Endothelial cell of umbilical vein (primary cell): ENCODE measurements at regions not wholly inside any gene's neighbourhood (a gene's known extent, or its start where the extent isn't known, plus 50 kb on each side); places are given as distances from the start of the nearest gene placed in this dataset.

Experiments
- BruUV-seq: library from RNA; stranded (reverse); fragments of 400-500 nt; replicated peaks from 2 replicates; lab custom pipeline; 2021; lab: Mats Ljungman, UMichigan
- CTCF ChIA-PET: fragments of 300-600, 350-600 bp; sonication (Branson Sonifier 250); formaldehyde crosslinking; loops from one replicate; lab custom pipeline; 2021; ENCODE audit warnings: antibody characterized with exemption, inconsistent platforms; lab: Charles Lee
- POLR2A ChIA-PET: fragments of 300-600, 350-600 bp; sonication (Branson Sonifier 250); formaldehyde crosslinking; loops from one replicate; lab custom pipeline; 2021; ENCODE audit warnings: antibody characterized with exemption, inconsistent platforms; lab: Charles Lee
- DNase-seq: peaks from one replicate; pipeline ENCODE4 v3.0.0-alpha.2; 2011; ENCODE audit warnings: low read depth, low spot score
- FAIRE-seq: peaks from 2 replicates; lab custom pipeline; 2011; peaks lifted over from hg19 to GRCh38; lab: Jason Lieb, UNC
- H2AFZ ChIP-seq: 2 replicates; pipeline ENCODE4 v1.6.0; 2012; ENCODE audit warnings: low read depth, low read length, control low read depth, inconsistent platforms
- H3K27ac ChIP-seq: 2 replicates; pipeline ENCODE4 v1.5.1; 2011; ENCODE audit warnings: low read depth, mild to moderate bottlenecking, control low read depth, low read length, moderate library complexity; ENCODE audit not compliant: insufficient read depth
- H3K27me3 ChIP-seq, 2 experiments: 2 replicates each; pipeline versions ENCODE4 v1.6.0 to v1.6.1; 2011; ENCODE audit warnings: low read length in 2 of 2, mixed read lengths in 1 of 2; ENCODE audit not compliant: control insufficient read depth in 2 of 2, insufficient read depth in 2 of 2
- H3K36me3 ChIP-seq, 2 experiments: 2 replicates in 1 of 2; 3 replicates in 1 of 2; pipeline ENCODE4 v1.5.1; 2011; ENCODE audit warnings: low read length in 2 of 2, mild to moderate bottlenecking in 1 of 2, moderate library complexity in 1 of 2; ENCODE audit not compliant: control insufficient read depth in 2 of 2, insufficient read depth in 2 of 2; ENCODE audit errors: extremely low read depth in 1 of 2
- H3K4me1 ChIP-seq: 3 replicates; pipeline ENCODE4 v1.5.1; 2011; ENCODE audit warnings: mild to moderate bottlenecking, low read length; ENCODE audit not compliant: control insufficient read depth, insufficient read depth; ENCODE audit errors: extremely low read depth
- H3K4me2 ChIP-seq: 2 replicates; pipeline ENCODE4 v1.6.1; 2011; ENCODE audit warnings: low read length, control low read depth, mixed read lengths; ENCODE audit not compliant: insufficient read depth
- H3K4me3 ChIP-seq, 3 experiments: fragments of 200-600 bp in 1 of 3; sonication (generic), shearing (Covaris generic) in 1 of 3; replicated peaks in 1 of 3; 2 replicates each; pipeline ENCODE4 v1.5.1; 2011 to 2016; ENCODE audit warnings: control low read depth in 3 of 3, low read length in 3 of 3, mild to moderate bottlenecking in 2 of 3, inconsistent platforms in 1 of 3, low read depth in 1 of 3, moderate library complexity in 1 of 3; ENCODE audit not compliant: insufficient read depth in 1 of 3
- H3K79me2 ChIP-seq: 2 replicates; pipeline ENCODE4 v1.6.0; 2012; ENCODE audit warnings: low read length, inconsistent platforms; ENCODE audit not compliant: control insufficient read depth, insufficient read depth
- H3K9ac ChIP-seq: replicated peaks from 2 replicates; pipeline ENCODE3; 2011; ENCODE audit warnings: low read length, control low read depth; ENCODE audit not compliant: insufficient read depth; ENCODE audit errors: extremely low read depth
- H3K9me1 ChIP-seq: replicated peaks from 3 replicates; pipeline ENCODE4 v1.6.0; 2011; ENCODE audit warnings: mild to moderate bottlenecking, low read length; ENCODE audit not compliant: control insufficient read depth, insufficient read depth; ENCODE audit errors: extremely low read depth
- H3K9me3 ChIP-seq: replicated peaks from 2 replicates; pipeline ENCODE4 v1.5.1; 2012; ENCODE audit warnings: low read length, inconsistent platforms; ENCODE audit not compliant: control insufficient read depth, insufficient read depth
- H4K20me1 ChIP-seq: replicated peaks from 2 replicates; pipeline ENCODE3; 2011; ENCODE audit warnings: mild to moderate bottlenecking, low read length; ENCODE audit not compliant: control insufficient read depth, insufficient read depth; ENCODE audit errors: extremely low read depth
- EZH2 ChIP-seq: IDR thresholded peaks from 2 replicates; pipeline ENCODE4 v1.6.1; 2012; ENCODE audit warnings: borderline replicate concordance, low read depth, mild to moderate bottlenecking, moderate library complexity, low read length, inconsistent platforms; ENCODE audit not compliant: severe bottlenecking
- FOS ChIP-seq: IDR thresholded peaks from 2 replicates; pipeline ENCODE4 v1.6.1; 2011; ENCODE audit warnings: mild to moderate bottlenecking, low read length, moderate library complexity, borderline replicate concordance; ENCODE audit not compliant: insufficient read depth
- GATA2 ChIP-seq: IDR thresholded peaks from 2 replicates; pipeline ENCODE4 v1.7.0; 2011; ENCODE audit warnings: low read depth, mild to moderate bottlenecking, moderate library complexity, mixed read lengths, low read length; ENCODE audit not compliant: insufficient read length, insufficient read depth
- JUN ChIP-seq: IDR thresholded peaks from 2 replicates; pipeline ENCODE4 v1.6.1; 2011; ENCODE audit warnings: borderline replicate concordance, low read depth; ENCODE audit not compliant: insufficient read length, insufficient read depth
- MYC ChIP-seq: IDR thresholded peaks from one replicate; pipeline ENCODE4 v1.6.1; 2011; ENCODE audit warnings: mild to moderate bottlenecking, low read depth, low read length
- POLR2A ChIP-seq: IDR thresholded peaks from 2 replicates; pipeline ENCODE4 v1.6.1; 2012; ENCODE audit warnings: low read depth, mild to moderate bottlenecking, control low read depth, low read length
- POLR2AphosphoS5 ChIP-seq: IDR thresholded peaks from 2 replicates; pipeline ENCODE4 v1.6.1; 2012; ENCODE audit warnings: low read depth, mild to moderate bottlenecking, control low read depth, low read length, moderate library complexity; ENCODE audit not compliant: insufficient read depth
- dilution Hi-C: fragments of 300-500 bp; cut with MboI; formaldehyde crosslinking; loops from one replicate; pipeline ENCODE4 v1.15.0; 2019; ENCODE audit warnings: low sequenced_read_pairs; ENCODE audit not compliant: extremely low pct_ligation_motif_present
- intact Hi-C: fragments of 100-400 bp; cut with micrococcal nuclease; formaldehyde crosslinking; loops from one replicate; pipeline ENCODE4 v1.10.0; 2022
- TF ChIP-seq, protein P1 (sequence below): IDR thresholded peaks from 2 replicates; pipeline ENCODE4 v1.6.1; 2011; ENCODE audit not compliant: insufficient read depth, insufficient read length
- TF ChIP-seq, protein P2 (sequence below), 2 donors: IDR thresholded peaks; 1 replicate in 1 of 2; 2 replicates in 1 of 2; pipeline ENCODE4 v1.5.1; 2011; ENCODE audit warnings: low read length in 2 of 2, mild to moderate bottlenecking in 2 of 2, moderate library complexity in 2 of 2, control low read depth in 1 of 2, inconsistent platforms in 1 of 2, low read depth in 1 of 2; ENCODE audit not compliant: insufficient read depth in 1 of 2; ENCODE audit errors: extremely low read depth in 1 of 2

DNA sequence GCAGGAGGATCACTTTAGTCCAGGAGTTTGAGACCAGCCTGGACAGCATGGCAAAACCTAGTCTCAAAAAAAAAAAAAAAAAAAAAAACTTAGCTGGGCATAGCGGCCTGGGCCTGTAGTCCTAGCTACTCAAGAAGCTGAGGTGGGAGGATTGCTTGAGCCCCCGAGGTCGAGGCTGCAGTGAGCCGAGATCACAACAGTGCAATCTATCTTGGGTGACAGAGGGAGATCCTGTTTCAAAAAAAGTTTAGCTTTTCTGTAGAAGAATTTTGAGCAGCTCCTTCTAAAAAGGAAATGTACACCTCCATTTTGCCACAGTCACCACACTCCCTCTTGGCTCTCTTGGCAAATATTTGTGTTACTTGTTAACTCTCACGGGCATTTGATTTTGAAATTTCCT lies 505.8 kb downstream of the DOK5 start:
- no peak overlapping the region for H3K27ac ChIP-seq
- ChIA-PET CTCF (interaction anchor here (0.6 to 0.7 kb wide), 3 partner anchors 1267 to 1665 kb away, joined by 3 read pairs; no protein-coding TSS in a partner anchor), POLR2A (no interaction called here)
- no peaks in the 10 kb centered on the region for H3K9me3 ChIP-seq
- H3K79me2 ChIP-seq: no peaks in the 10 kb centered on the region
- no peak for TF ChIP-seq EZH2
- no peak for TF ChIP-seq GATA2
- TF ChIP-seq, protein P1, sequence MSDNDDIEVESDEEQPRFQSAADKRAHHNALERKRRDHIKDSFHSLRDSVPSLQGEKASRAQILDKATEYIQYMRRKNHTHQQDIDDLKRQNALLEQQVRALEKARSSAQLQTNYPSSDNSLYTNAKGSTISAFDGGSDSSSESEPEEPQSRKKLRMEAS: no peak
- no peak for TF ChIP-seq POLR2A
- no peak for TF ChIP-seq MYC
- DNase-seq (no peak), FAIRE-seq (no peak)
- H3K27me3 ChIP-seq: no peaks in the 10 kb centered on the region
- no peak overlapping the region for H3K4me3 ChIP-seq
- H3K9ac ChIP-seq: no peak overlapping the region
- intact Hi-C loops: no loop called here
- H4K20me1 ChIP-seq: no peaks in the 10 kb centered on the region
- no peak overlapping the region for H2AFZ ChIP-seq
- no peaks in the 10 kb centered on the region for H3K9me1 ChIP-seq
- no peak overlapping the region for H3K4me2 ChIP-seq
- dilution Hi-C loops: no loop called here
- no peaks in the 10 kb centered on the region for H3K4me1 ChIP-seq
- BruUV-seq: no TSS peak
- H3K36me3 ChIP-seq: no peaks in the 10 kb centered on the region

DNA sequence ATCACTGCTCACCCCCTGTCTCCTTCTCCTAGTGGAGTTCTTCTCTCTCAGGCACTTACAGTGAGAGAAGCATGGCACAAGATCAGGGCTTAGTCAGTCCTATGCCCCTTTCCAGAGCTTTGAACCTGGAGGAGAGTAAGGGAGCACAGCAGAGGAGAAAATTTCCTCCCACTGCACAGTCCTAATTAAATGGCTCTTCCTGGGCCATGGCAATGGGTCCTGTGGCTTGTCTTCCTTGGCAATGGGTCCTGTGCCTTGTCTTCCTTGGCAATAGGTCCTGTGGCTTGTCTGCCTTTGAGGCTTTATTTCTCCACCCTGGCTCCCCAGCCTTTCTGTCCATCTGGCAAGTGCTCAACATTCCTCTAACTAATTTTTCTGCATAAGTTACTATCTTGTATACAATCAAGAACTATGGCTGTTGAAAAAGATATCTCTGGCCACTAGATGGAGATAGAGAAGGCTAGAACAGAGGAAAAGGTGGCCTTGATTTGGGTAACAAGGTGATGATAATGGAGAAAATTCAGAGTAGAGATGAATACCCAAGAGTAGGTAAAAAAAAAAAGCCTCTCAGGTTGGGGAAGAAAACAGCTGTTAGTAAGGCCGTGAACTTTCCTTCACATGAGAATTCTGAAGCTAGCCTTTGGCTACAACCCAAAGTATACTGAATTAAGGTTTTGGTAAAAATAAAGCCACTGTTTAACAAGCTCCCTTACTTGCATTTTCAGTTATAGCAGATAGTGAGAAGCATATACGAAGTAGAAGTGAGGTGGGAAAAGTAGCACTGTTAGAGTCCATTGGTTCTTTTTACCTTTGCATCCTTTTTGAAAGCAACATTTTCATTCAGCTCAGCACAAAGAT lies 504.9 kb downstream of the DOK5 start:
- DNase-seq (no peak), FAIRE-seq (no peak)
- ChIA-PET POLR2A (no interaction called here), CTCF (no interaction called here)
- intact Hi-C loops: no loop called here
- no peak overlapping the region for H3K4me3 ChIP-seq
- H3K4me2 ChIP-seq: no peak overlapping the region
- H3K79me2 ChIP-seq: no peaks in the 10 kb centered on the region
- no peaks in the 10 kb centered on the region for H3K36me3 ChIP-seq
- H2AFZ ChIP-seq: no peak overlapping the region
- no peak overlapping the region for H3K9ac ChIP-seq
- BruUV-seq: no TSS peak
- TF ChIP-seq, protein P2, sequence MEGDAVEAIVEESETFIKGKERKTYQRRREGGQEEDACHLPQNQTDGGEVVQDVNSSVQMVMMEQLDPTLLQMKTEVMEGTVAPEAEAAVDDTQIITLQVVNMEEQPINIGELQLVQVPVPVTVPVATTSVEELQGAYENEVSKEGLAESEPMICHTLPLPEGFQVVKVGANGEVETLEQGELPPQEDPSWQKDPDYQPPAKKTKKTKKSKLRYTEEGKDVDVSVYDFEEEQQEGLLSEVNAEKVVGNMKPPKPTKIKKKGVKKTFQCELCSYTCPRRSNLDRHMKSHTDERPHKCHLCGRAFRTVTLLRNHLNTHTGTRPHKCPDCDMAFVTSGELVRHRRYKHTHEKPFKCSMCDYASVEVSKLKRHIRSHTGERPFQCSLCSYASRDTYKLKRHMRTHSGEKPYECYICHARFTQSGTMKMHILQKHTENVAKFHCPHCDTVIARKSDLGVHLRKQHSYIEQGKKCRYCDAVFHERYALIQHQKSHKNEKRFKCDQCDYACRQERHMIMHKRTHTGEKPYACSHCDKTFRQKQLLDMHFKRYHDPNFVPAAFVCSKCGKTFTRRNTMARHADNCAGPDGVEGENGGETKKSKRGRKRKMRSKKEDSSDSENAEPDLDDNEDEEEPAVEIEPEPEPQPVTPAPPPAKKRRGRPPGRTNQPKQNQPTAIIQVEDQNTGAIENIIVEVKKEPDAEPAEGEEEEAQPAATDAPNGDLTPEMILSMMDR (IDR thresholded peaks at IDR 0.05; ENCODE audit: extremely low read depth in 1 of 2, insufficient read depth in 1 of 2, low read depth in 1 of 2, low read length in 2 of 2): no peak
- no peak for TF ChIP-seq JUN
- no peak for TF ChIP-seq MYC
- TF ChIP-seq EZH2: no peak
- TF ChIP-seq POLR2AphosphoS5: no peak
- TF ChIP-seq GATA2: no peak
- TF ChIP-seq, protein P1: no peak
- TF ChIP-seq FOS: no peak
- no peak for TF ChIP-seq POLR2A
- H3K27ac ChIP-seq: no peak overlapping the region
- H4K20me1 ChIP-seq: no peaks in the 10 kb centered on the region
- no peaks in the 10 kb centered on the region for H3K27me3 ChIP-seq
- dilution Hi-C loops: no loop called here
- H3K9me3 ChIP-seq: no peaks in the 10 kb centered on the region
- H3K4me1 ChIP-seq: no peaks in the 10 kb centered on the region
- no peaks in the 10 kb centered on the region for H3K9me1 ChIP-seq
